Parathyroid adenoma (tissue), 2 donors: ENCODE measurements at regions not wholly inside any gene's neighbourhood (a gene's known extent, or its start where the extent isn't known, plus 50 kb on each side); places are given as distances from the start of the nearest gene placed in this dataset.

Experiments
- H2AFZ ChIP-seq: fragments of 300-600 bp; sonication (generic); one replicate; pipeline ENCODE4 v1.7.0; 2017; ENCODE audit warnings: antibody characterized with exemption, mild to moderate bottlenecking
- H3K27ac ChIP-seq: fragments of 300-600 bp; sonication (generic); one replicate; pipeline ENCODE4 v1.7.0; 2017
- H3K27me3 ChIP-seq: fragments of 300-600 bp; sonication (generic); one replicate; pipeline ENCODE4 v1.7.0; 2017; ENCODE audit warnings: low read length; ENCODE audit not compliant: control insufficient read depth, insufficient read depth
- H3K36me3 ChIP-seq: fragments of 300-600 bp; sonication (generic); one replicate; pipeline ENCODE4 v1.7.0; 2017; ENCODE audit warnings: low read length; ENCODE audit not compliant: control insufficient read depth, insufficient read depth
- H3K4me1 ChIP-seq: fragments of 300-600 bp; sonication (generic); one replicate; pipeline ENCODE4 v1.7.0; 2017; ENCODE audit warnings: control low read depth
- H3K4me2 ChIP-seq: fragments of 300-600 bp; sonication (generic); one replicate; pipeline ENCODE4 v1.7.0; 2017; ENCODE audit warnings: low read length
- H3K4me3 ChIP-seq: fragments of 300-600 bp; sonication (generic); one replicate; pipeline ENCODE4 v1.7.0; 2017; ENCODE audit warnings: low read depth, low read length
- H3K79me2 ChIP-seq: fragments of 300-600 bp; sonication (generic); one replicate; pipeline ENCODE4 v1.7.0; 2017; ENCODE audit warnings: control low read depth
- H3K9ac ChIP-seq: fragments of 300-600 bp; sonication (generic); one replicate; pipeline ENCODE4 v1.7.0; 2017; ENCODE audit warnings: mild to moderate bottlenecking
- H3K9me3 ChIP-seq: fragments of 300-600 bp; sonication (generic); one replicate; pipeline ENCODE4 v1.7.0; 2017; ENCODE audit warnings: low read length; ENCODE audit not compliant: control insufficient read depth
- CTCF ChIP-seq: fragments of 300-600 bp; sonication (generic); IDR thresholded peaks from one replicate; pipeline ENCODE4 v1.7.0; 2017; ENCODE audit warnings: antibody characterized with exemption, mild to moderate bottlenecking
- donor health status: primary hyperparathyroidism.

DNA sequence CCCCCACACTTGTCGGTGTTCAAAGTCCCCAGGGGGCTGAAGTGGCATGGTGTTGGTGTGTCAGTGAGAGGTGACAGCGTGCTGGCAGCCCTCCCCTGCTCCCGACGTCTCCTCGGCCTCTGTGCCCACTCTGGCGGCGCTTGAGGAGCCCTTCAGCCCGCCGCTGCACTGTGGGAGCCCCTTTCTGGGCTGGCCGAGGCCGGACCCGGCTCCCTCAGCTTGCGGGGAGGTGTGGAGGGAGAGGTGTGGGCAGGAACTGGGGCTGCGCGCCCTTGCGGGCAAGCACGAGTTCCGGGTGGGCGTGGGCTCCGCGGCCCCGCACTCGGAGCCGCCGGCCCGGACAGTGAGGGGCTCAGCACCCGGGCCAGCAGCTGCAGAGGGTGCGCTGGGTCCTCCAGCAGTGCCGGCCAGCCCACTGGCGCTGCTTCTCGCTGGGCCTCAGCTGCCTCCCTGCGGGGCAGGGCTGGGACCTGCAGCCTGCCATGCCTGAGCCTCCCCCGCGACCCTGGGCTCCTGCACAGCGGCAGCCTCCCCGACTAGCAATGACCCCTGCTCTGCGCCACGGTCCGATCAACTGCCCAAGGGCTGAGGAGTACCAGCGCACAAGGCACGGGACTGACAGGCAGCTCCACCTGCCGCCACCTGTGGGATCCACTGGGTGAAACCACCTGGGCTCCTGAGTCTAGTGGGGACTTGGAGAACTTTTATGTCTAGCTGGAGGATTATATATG lies 224.1 kb upstream of the RIOK2 start:
- Histone ChIP-seq H3K9me3 (no peaks in the 10 kb centered on the region), H3K27ac (no peak overlapping the region), H3K79me2 (no peaks in the 10 kb centered on the region), H2AFZ (no peak overlapping the region), H3K4me2 (no peak overlapping the region), H3K27me3 (no peaks in the 10 kb centered on the region), H3K4me1 (no peaks in the 10 kb centered on the region), H3K4me3 (no peak overlapping the region), H3K9ac (no peak overlapping the region), H3K36me3 (no peaks in the 10 kb centered on the region)
- TF ChIP-seq CTCF: no peak

DNA sequence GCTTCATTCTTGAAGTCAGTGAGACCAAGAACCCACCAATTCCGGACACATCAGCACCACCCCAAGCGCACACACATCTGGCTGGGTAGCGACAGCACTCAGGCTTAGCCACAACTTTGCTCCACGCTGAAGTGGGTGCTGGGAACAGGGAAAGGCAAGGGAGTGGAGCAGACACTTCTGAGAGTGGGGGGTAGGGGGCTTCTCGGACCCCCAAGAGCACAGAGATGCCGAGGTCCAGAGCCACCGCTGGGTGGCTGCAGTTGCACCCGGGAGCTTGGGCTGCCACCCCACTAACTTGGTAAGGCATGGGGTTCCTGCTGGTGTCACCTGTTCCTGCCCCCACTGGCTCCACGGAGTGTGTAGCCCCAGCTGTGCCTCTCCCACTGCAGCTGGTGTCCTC lies 225.3 kb upstream of the RIOK2 start:
- H3K79me2 ChIP-seq: no peaks in the 10 kb centered on the region
- TF ChIP-seq CTCF: no peak

DNA sequence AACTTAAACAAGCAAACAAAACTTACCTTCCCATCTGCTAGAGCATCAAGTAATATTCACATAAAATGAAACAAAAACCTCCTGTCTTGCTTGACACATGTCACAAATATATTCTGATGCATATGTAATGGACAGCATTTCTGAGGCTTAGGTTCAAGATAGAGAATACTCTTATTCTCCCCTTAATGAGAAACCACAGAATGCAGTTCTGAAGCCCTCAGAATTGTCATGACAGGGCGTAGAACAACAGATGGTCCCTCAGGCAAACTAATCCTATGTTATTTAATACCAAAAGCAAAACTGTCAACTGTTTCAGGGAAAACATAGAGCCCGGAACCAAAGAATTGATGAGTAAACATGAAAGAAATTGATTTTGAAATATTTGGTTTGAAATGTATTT lies 229.9 kb upstream of the RIOK2 start:
- H3K36me3 ChIP-seq: no peaks in the 10 kb centered on the region
- no peaks in the 10 kb centered on the region for H3K9me3 ChIP-seq
- H2AFZ ChIP-seq: no peak overlapping the region
- no peak overlapping the region for H3K9ac ChIP-seq
- H3K27ac ChIP-seq: no peak overlapping the region
- H3K4me1 ChIP-seq: no peaks in the 10 kb centered on the region
- H3K79me2 ChIP-seq: no peaks in the 10 kb centered on the region
- H3K27me3 ChIP-seq: no peaks in the 10 kb centered on the region
- H3K4me2 ChIP-seq: no peak overlapping the region
- H3K4me3 ChIP-seq: no peak overlapping the region
- no peak for TF ChIP-seq CTCF

More for the DNA sequence above, 225.3 kb upstream of the RIOK2 start:
- H3K27ac ChIP-seq: no peak overlapping the region
- no peak overlapping the region for H3K9ac ChIP-seq
- H3K4me1 ChIP-seq: no peaks in the 10 kb centered on the region
- no peaks in the 10 kb centered on the region for H3K36me3 ChIP-seq
- H3K9me3 ChIP-seq: no peaks in the 10 kb centered on the region
- H2AFZ ChIP-seq: no peak overlapping the region
- H3K27me3 ChIP-seq: no peaks in the 10 kb centered on the region
- H3K4me3 ChIP-seq: no peak overlapping the region
- H3K4me2 ChIP-seq: no peak overlapping the region

- H3K36me3 ChIP-seq: no peaks in the 10 kb centered on the region
- no peak overlapping the region for H3K9ac ChIP-seq
- no peak for TF ChIP-seq CTCF
- no peaks in the 10 kb centered on the region for H3K79me2 ChIP-seq
- H3K4me1 ChIP-seq: no peaks in the 10 kb centered on the region
- no peak overlapping the region for H3K4me3 ChIP-seq
- H3K4me2 ChIP-seq: no peak overlapping the region
- no peaks in the 10 kb centered on the region for H3K9me3 ChIP-seq
- no peak overlapping the region for H3K27ac ChIP-seq
- no peaks in the 10 kb centered on the region for H3K27me3 ChIP-seq
- H2AFZ ChIP-seq: no peak overlapping the region
Observed at GRCh38 chr5:97417986-97418385, 234.9 kb upstream of the RIOK2 start.

- no peak overlapping the region for H3K4me3 ChIP-seq
- no peaks in the 10 kb centered on the region for H3K79me2 ChIP-seq
- H3K27me3 ChIP-seq: no peaks in the 10 kb centered on the region
- H3K9ac ChIP-seq: no peak overlapping the region
- H3K9me3 ChIP-seq: no peaks in the 10 kb centered on the region
- no peak overlapping the region for H3K4me2 ChIP-seq
- no peaks in the 10 kb centered on the region for H3K4me1 ChIP-seq
- no peak for TF ChIP-seq CTCF
- H2AFZ ChIP-seq: no peak overlapping the region
- H3K36me3 ChIP-seq: no peaks in the 10 kb centered on the region
- H3K27ac ChIP-seq: no peak overlapping the region
Observed at GRCh38 chr5:97418462-97418861, 235.4 kb upstream of the RIOK2 start.
